Stomach smooth muscle (tissue), 2 donors: ENCODE measurements at regions not wholly inside any gene's neighbourhood (a gene's known extent, or its start where the extent isn't known, plus 50 kb on each side); places are given as distances from the start of the nearest gene placed in this dataset.

Source experiments
- H3K27ac ChIP-seq: one replicate; pipeline ENCODE4 v1.7.0; 2013; ENCODE audit warnings: mild to moderate bottlenecking, low read length, inconsistent platforms
- H3K27me3 ChIP-seq, 2 donors: one replicate each; pipeline ENCODE4 v1.7.0; 2013; ENCODE audit warnings: low read length in 2 of 2; ENCODE audit not compliant: insufficient read depth in 2 of 2, control insufficient read depth in 1 of 2
- H3K36me3 ChIP-seq, 2 donors: one replicate each; pipeline ENCODE4 v1.7.0; 2013; ENCODE audit warnings: low read length in 2 of 2; ENCODE audit not compliant: control insufficient read depth in 2 of 2, insufficient read depth in 2 of 2
- H3K4me1 ChIP-seq: one replicate; pipeline ENCODE4 v1.7.0; 2013; ENCODE audit warnings: low read length; ENCODE audit not compliant: control insufficient read depth, insufficient read depth
- H3K4me3 ChIP-seq, 2 donors: one replicate each; pipeline ENCODE4 v1.7.0; 2013; ENCODE audit warnings: low read length in 2 of 2
- H3K9ac ChIP-seq, 2 donors: one replicate each; pipeline ENCODE4 v1.7.0; 2013; ENCODE audit warnings: low read length in 2 of 2, mild to moderate bottlenecking in 1 of 2
- H3K9me3 ChIP-seq, 2 donors: one replicate each; pipeline ENCODE4 v1.7.0; 2013; ENCODE audit warnings: low read length in 2 of 2; ENCODE audit not compliant: control insufficient read depth in 2 of 2
- donor health status: healthy.
- donor health status: Pancreatic carcinoma.

GRCh38 chr15:47486040-47486439 is 231.3 kb upstream of the SEMA6D start:
- Histone ChIP-seq H3K36me3 (no peaks in the 10 kb centered on the region), H3K9ac (no peak overlapping the region), H3K27ac (no peak overlapping the region), H3K9me3 (no peaks in the 10 kb centered on the region), H3K27me3 (no peaks in the 10 kb centered on the region), H3K4me3 (no peak overlapping the region), H3K4me1 (no peaks in the 10 kb centered on the region)

- Histone ChIP-seq H3K27me3 (no peaks in the 10 kb centered on the region), H3K9me3 (no peaks in the 10 kb centered on the region), H3K36me3 (no peaks in the 10 kb centered on the region), H3K27ac (no peak overlapping the region), H3K9ac (no peak overlapping the region), H3K4me3 (no peak overlapping the region), H3K4me1 (no peaks in the 10 kb centered on the region)
Measured at GRCh38 chr15:47492195-47492594, 225.1 kb upstream of the SEMA6D start.

- no peak overlapping the region for H3K4me3 ChIP-seq
- H3K9ac ChIP-seq = no peak overlapping the region
- H3K27me3 ChIP-seq = no peaks in the 10 kb centered on the region
- H3K4me1 ChIP-seq = no peaks in the 10 kb centered on the region
- H3K36me3 ChIP-seq = no peaks in the 10 kb centered on the region
- no peaks in the 10 kb centered on the region for H3K9me3 ChIP-seq
- no peak overlapping the region for H3K27ac ChIP-seq
Measured at GRCh38 chr15:47493357-47494247, 223.7 kb upstream of the SEMA6D start.

GRCh38 chr15:47496343-47497185 is 220.7 kb upstream of the SEMA6D start:
- H3K9me3 ChIP-seq = no peaks in the 10 kb centered on the region
- no peaks in the 10 kb centered on the region for H3K4me1 ChIP-seq
- H3K27ac ChIP-seq = no peak overlapping the region
- H3K36me3 ChIP-seq = no peaks in the 10 kb centered on the region
- H3K27me3 ChIP-seq = no peaks in the 10 kb centered on the region
- no peak overlapping the region for H3K9ac ChIP-seq
- no peak overlapping the region for H3K4me3 ChIP-seq

- no peaks in the 10 kb centered on the region for H3K9me3 ChIP-seq
- no peaks in the 10 kb centered on the region for H3K27me3 ChIP-seq
- H3K36me3 ChIP-seq = no peaks in the 10 kb centered on the region
- no peak overlapping the region for H3K27ac ChIP-seq
- H3K4me1 ChIP-seq = peaks cover under 1% of the 10 kb centered on the region
- H3K4me3 ChIP-seq = no peak overlapping the region
- H3K9ac ChIP-seq = no peak overlapping the region
Measured at GRCh38 chr15:47500842-47501241, 216.5 kb upstream of the SEMA6D start.

- H3K27me3 ChIP-seq = no peaks in the 10 kb centered on the region
- H3K9me3 ChIP-seq = no peaks in the 10 kb centered on the region
- H3K27ac ChIP-seq = no peak overlapping the region
- H3K4me1 ChIP-seq = peaks cover 4% of the 10 kb centered on the region
- H3K36me3 ChIP-seq = no peaks in the 10 kb centered on the region
- no peak overlapping the region for H3K9ac ChIP-seq
- H3K4me3 ChIP-seq = no peak overlapping the region
Measured at GRCh38 chr15:47502041-47502440, 215.3 kb upstream of the SEMA6D start.

GRCh38 chr15:47503876-47504275 is 213.4 kb upstream of the SEMA6D start:
- Histone ChIP-seq H3K9ac (no peak overlapping the region), H3K36me3 (no peaks in the 10 kb centered on the region), H3K4me3 (no peak overlapping the region), H3K27ac (no peak overlapping the region), H3K9me3 (no peaks in the 10 kb centered on the region), H3K27me3 (no peaks in the 10 kb centered on the region), H3K4me1 (peaks cover 4% of the 10 kb centered on the region)

GRCh38 chr15:47504624-47505256 is 212.6 kb upstream of the SEMA6D start:
- Histone ChIP-seq H3K9me3 (no peaks in the 10 kb centered on the region), H3K4me1 (peaks cover 4% of the 10 kb centered on the region), H3K9ac (no peak overlapping the region), H3K4me3 (no peak overlapping the region), H3K27ac (no peak overlapping the region), H3K36me3 (no peaks in the 10 kb centered on the region), H3K27me3 (no peaks in the 10 kb centered on the region)

GRCh38 chr15:47505712-47506328 is 211.5 kb upstream of the SEMA6D start:
- H3K4me3 ChIP-seq = peak overlapping the region in 1 of 2 donors; percentile 7
- peak overlapping the region; percentile 1 for H3K27ac ChIP-seq

GRCh38 chr15:47506329-47507100 is 210.8 kb upstream of the SEMA6D start:
- H3K27me3 ChIP-seq = no peaks in the 10 kb centered on the region
- peak overlapping the region; percentile 1 for H3K27ac ChIP-seq
- H3K36me3 ChIP-seq = no peaks in the 10 kb centered on the region
- no peaks in the 10 kb centered on the region for H3K9me3 ChIP-seq
- H3K4me3 ChIP-seq = peak overlapping the region in 1 of 2 donors; percentile 7
- H3K9ac ChIP-seq = no peak overlapping the region
- H3K4me1 ChIP-seq = peaks cover 4% of the 10 kb centered on the region

More at GRCh38 chr15:47505712-47506328, 211.5 kb upstream of the SEMA6D start:
- H3K27me3 ChIP-seq = no peaks in the 10 kb centered on the region
- H3K9me3 ChIP-seq = no peaks in the 10 kb centered on the region
- peaks cover 4% of the 10 kb centered on the region for H3K4me1 ChIP-seq
- no peak overlapping the region for H3K9ac ChIP-seq
- no peaks in the 10 kb centered on the region for H3K36me3 ChIP-seq
